DND-41 (cell line): ENCODE measurements at regions not wholly inside any gene's neighbourhood (a gene's known extent, or its start where the extent isn't known, plus 50 kb on each side); places are given as distances from the start of the nearest gene placed in this dataset.

Experiments
- ATAC-seq: fragments of 200-7000 bp; cut with Tn5 transposase; 3 replicates; pipeline ENCODE4 v1.9.1; 2021; ENCODE audit warnings: low read depth; ENCODE audit not compliant: insufficient read depth
- DNase-seq: peaks from one replicate; pipeline ENCODE4 v3.0.0-alpha.2; 2020
- H2AFZ ChIP-seq: 2 replicates; pipeline ENCODE4 v1.6.0; 2012; ENCODE audit warnings: low read depth, low read length
- H3K27ac ChIP-seq: 2 replicates; pipeline ENCODE4 v1.5.1; 2012; ENCODE audit warnings: low read length, inconsistent platforms
- H3K27me3 ChIP-seq: fragments of 200-600 bp; sonication (generic); 2 replicates; pipeline ENCODE4 v1.6.0; 2012; ENCODE audit warnings: low read length, mild to moderate bottlenecking, inconsistent platforms; ENCODE audit not compliant: insufficient read depth, poor library complexity
- H3K36me3 ChIP-seq: 2 replicates; pipeline ENCODE4 v1.5.1; 2012; ENCODE audit warnings: low read length, inconsistent platforms; ENCODE audit not compliant: insufficient read depth
- H3K4me1 ChIP-seq: 2 replicates; pipeline ENCODE4 v1.5.1; 2012; ENCODE audit warnings: mild to moderate bottlenecking, low read length; ENCODE audit not compliant: insufficient read depth
- H3K4me2 ChIP-seq: 2 replicates; pipeline ENCODE4 v1.6.0; 2012; ENCODE audit warnings: mild to moderate bottlenecking, moderate library complexity, low read length, inconsistent platforms; ENCODE audit not compliant: insufficient read depth
- H3K4me3 ChIP-seq, 2 experiments: fragments of 200-600 bp in 1 of 2; shearing (Covaris generic) in 1 of 2; 2 replicates each; pipeline ENCODE4 v1.5.1; 2012 to 2016; ENCODE audit warnings: inconsistent platforms in 2 of 2, low read length in 2 of 2, mild to moderate bottlenecking in 2 of 2, low read depth in 1 of 2, moderate library complexity in 1 of 2
- H3K79me2 ChIP-seq: 2 replicates; pipeline ENCODE4 v1.6.0; 2012; ENCODE audit warnings: low read length, inconsistent platforms; ENCODE audit not compliant: insufficient read depth
- H3K9ac ChIP-seq: 2 replicates; pipeline ENCODE4 v1.6.0; 2012; ENCODE audit warnings: low read depth, mild to moderate bottlenecking, inconsistent platforms, low read length, moderate library complexity
- H3K9me3 ChIP-seq: 2 replicates; pipeline ENCODE4 v1.5.1; 2012; ENCODE audit warnings: low read length, moderate library complexity, mild to moderate bottlenecking, inconsistent platforms; ENCODE audit not compliant: insufficient read depth, severe bottlenecking
- H4K20me1 ChIP-seq: 2 replicates; pipeline ENCODE4 v1.6.0; 2012; ENCODE audit warnings: low read length; ENCODE audit not compliant: insufficient read depth
- CTCF ChIP-seq: IDR thresholded peaks from 2 replicates; pipeline ENCODE4 v1.5.1; 2012; ENCODE audit warnings: borderline replicate concordance, low read length, moderate library complexity, mild to moderate bottlenecking; ENCODE audit not compliant: poor library complexity, severe bottlenecking; ENCODE audit errors: extremely low read depth
- EZH2 ChIP-seq: IDR thresholded peaks from 3 replicates; pipeline ENCODE4 v1.6.1; 2012; ENCODE audit warnings: borderline replicate concordance, low read depth, mild to moderate bottlenecking, moderate library complexity, low read length, inconsistent platforms; ENCODE audit not compliant: severe bottlenecking

- no peak for ATAC-seq
- no peaks in the 10 kb centered on the region for H4K20me1 ChIP-seq
- no peaks in the 10 kb centered on the region for H3K36me3 ChIP-seq
- no peaks in the 10 kb centered on the region for H3K27me3 ChIP-seq
- H3K9me3 ChIP-seq = no peaks in the 10 kb centered on the region
- H3K4me3 ChIP-seq = no peak overlapping the region
- no peak overlapping the region for H3K27ac ChIP-seq
- H3K79me2 ChIP-seq = no peaks in the 10 kb centered on the region
- H3K9ac ChIP-seq = no peak overlapping the region
- H3K4me2 ChIP-seq = no peak overlapping the region
- no peak for DNase-seq
- peaks cover 9% of the 10 kb centered on the region for H3K4me1 ChIP-seq
- TF ChIP-seq CTCF (no peak), EZH2 (no peak)
- H2AFZ ChIP-seq = no peak overlapping the region
These were observed 97.0 kb upstream of the FOXP2 start for GRCh38 chr7:114317450-114318098.

GRCh38 chr7:114312649-114313048 lies 102.0 kb upstream of the FOXP2 start:
- peaks cover 53% of the 10 kb centered on the region for H3K4me1 ChIP-seq
- H3K27ac ChIP-seq = no peak overlapping the region
- H3K9ac ChIP-seq = no peak overlapping the region
- no peaks in the 10 kb centered on the region for H3K79me2 ChIP-seq
- H2AFZ ChIP-seq = no peak overlapping the region
- H3K4me2 ChIP-seq = no peak overlapping the region
- no peak overlapping the region for H3K4me3 ChIP-seq
- no peaks in the 10 kb centered on the region for H3K9me3 ChIP-seq
- DNase-seq (no peak), ATAC-seq (no peak)
- H3K36me3 ChIP-seq = no peaks in the 10 kb centered on the region
- no peak for TF ChIP-seq CTCF
- no peak for TF ChIP-seq EZH2
- no peaks in the 10 kb centered on the region for H4K20me1 ChIP-seq
- H3K27me3 ChIP-seq = no peaks in the 10 kb centered on the region

GRCh38 chr7:114310345-114311110 lies 104.1 kb upstream of the FOXP2 start:
- Histone ChIP-seq H3K4me2 (peak overlapping the region; percentile 5; the same call in 1 of the 2 replicates), H3K4me1 (peaks cover 55% of the 10 kb centered on the region), H3K79me2 (no peaks in the 10 kb centered on the region), H3K4me3 (no peak overlapping the region), H3K9ac (no peak overlapping the region), H3K27me3 (no peaks in the 10 kb centered on the region), H3K36me3 (no peaks in the 10 kb centered on the region), H3K27ac (peak overlapping the region; percentile 61), H3K9me3 (no peaks in the 10 kb centered on the region), H2AFZ (no peak overlapping the region), H4K20me1 (no peaks in the 10 kb centered on the region)
- ATAC-seq (peak; percentile 60; the same call in 2 of the 3 replicates), DNase-seq (no peak)
- no peak for TF ChIP-seq EZH2
- TF ChIP-seq CTCF = peak; percentile 76
